ENCODE measurements at regions not wholly inside any gene's neighbourhood (a gene's known extent, or its start where the extent isn't known, plus 50 kb on each side); places are given as distances from the start of the nearest gene placed in this dataset.
A peak's percentile ranks its signal among the peaks of the same experiment; 100 is the strongest.

DNA sequence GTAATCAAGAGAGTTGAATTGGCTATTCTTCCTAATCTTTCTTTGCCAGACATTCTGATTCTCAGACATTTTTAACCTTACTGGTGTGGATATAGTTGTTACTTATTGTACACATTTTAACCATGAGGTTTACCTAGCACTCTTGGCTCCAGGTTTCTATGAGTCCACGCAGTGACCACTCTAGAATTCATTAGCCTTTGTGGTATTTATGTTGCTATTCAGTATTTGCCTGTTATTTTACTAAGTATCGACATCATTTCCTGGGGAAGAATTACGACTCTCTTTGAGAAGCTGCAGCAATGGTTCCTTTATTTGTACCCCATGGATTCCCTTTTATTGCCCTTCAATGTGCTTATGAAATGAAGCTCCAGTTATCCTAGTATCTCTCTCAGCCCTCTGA is 120.7 kb downstream of the RDH14 start:
- TF ChIP-seq EZH2 (IDR thresholded peaks at IDR 0.05) (no peak), FOXP2 (optimal IDR thresholded peaks at IDR 0.05; ENCODE audit: control extremely low read depth, extremely low read length, insufficient read depth) (no peak), POLR2AphosphoS5 (IDR thresholded peaks at IDR 0.05; ENCODE audit: borderline replicate concordance, low read depth, low read length) (no peak)
- DNase-seq (ENCODE audit: low read depth, low spot score): no peak
- Histone ChIP-seq H3K9ac (ENCODE audit: insufficient read length) (no peak overlapping the region), H3K9me3 (ENCODE audit: low read depth, low read length) (no peaks in the 10 kb centered on the region), H3K36me3 (ENCODE audit: insufficient read depth, low read length) (no peaks in the 10 kb centered on the region), H3K27ac (no peak overlapping the region), H3K4me3 (no peak overlapping the region)

DNA sequence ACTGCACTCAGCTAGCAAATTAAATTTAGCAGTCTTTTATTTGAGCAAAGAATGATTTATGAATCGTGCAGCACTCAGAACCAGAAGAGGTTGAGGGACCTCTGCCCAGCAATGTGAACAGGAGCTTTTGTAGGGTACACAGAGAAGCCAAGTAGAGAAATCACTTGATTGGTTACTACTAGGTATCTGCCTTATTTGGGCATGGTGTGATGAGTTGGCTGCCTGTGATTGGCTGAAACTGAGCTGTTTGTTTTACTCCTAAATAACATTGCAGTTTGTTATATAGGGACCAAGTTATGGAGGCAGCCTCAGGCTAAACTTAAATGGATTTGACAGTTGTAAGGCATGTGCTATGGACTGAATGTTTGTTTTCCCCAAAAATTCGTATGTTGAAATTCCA is 122.5 kb downstream of the RDH14 start:
- H3K36me3 ChIP-seq (ENCODE audit: insufficient read depth, low read length): no peaks in the 10 kb centered on the region
- no peak overlapping the region for H3K4me3 ChIP-seq
- TF ChIP-seq FOXP2 (optimal IDR thresholded peaks at IDR 0.05; ENCODE audit: control extremely low read depth, extremely low read length, insufficient read depth) (no peak), POLR2AphosphoS5 (IDR thresholded peaks at IDR 0.05; ENCODE audit: borderline replicate concordance, low read depth, low read length) (no peak), EZH2 (IDR thresholded peaks at IDR 0.05) (no peak)
- DNase-seq (ENCODE audit: low read depth, low spot score): no peak
- H3K9ac ChIP-seq (ENCODE audit: insufficient read length): no peak overlapping the region
- no peaks in the 10 kb centered on the region for H3K9me3 ChIP-seq (ENCODE audit: low read depth, low read length)
- H3K27ac ChIP-seq: no peak overlapping the region

DNA sequence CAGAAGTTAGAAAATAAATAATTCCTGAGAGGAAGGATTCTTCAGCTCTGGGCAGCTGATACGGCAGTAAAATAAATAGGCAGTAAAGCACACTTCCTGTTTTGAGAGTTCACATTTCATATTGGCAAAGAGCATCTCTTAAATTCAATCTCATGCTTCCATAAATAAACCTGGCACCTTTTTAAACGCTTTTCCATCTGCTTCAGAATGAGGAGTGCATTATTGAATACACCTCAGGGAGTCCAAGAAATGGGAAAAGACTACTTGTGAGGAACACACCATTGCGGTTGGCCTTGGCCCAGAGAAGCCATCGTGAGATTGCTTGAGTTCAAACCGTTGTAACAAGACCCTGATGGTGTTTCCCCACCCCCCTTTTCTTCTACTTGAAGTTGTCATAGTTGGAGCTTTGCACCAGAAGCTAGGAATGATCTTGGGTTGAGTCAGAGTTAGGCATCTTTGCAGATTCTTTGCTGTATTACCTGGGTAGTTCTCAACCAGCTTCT is 123.9 kb downstream of the RDH14 start:
- Histone ChIP-seq H3K9me3 (ENCODE audit: low read depth, low read length) (no peaks in the 10 kb centered on the region), H3K9ac (ENCODE audit: insufficient read length) (no peak overlapping the region), H3K36me3 (ENCODE audit: insufficient read depth, low read length) (no peaks in the 10 kb centered on the region), H3K27ac (no peak overlapping the region), H3K4me3 (no peak overlapping the region)
- TF ChIP-seq FOXP2 (optimal IDR thresholded peaks at IDR 0.05; ENCODE audit: control extremely low read depth, extremely low read length, insufficient read depth) (no peak), EZH2 (IDR thresholded peaks at IDR 0.05) (no peak), POLR2AphosphoS5 (IDR thresholded peaks at IDR 0.05; ENCODE audit: borderline replicate concordance, low read depth, low read length) (no peak)
- DNase-seq (ENCODE audit: low read depth, low spot score): no peak

DNA sequence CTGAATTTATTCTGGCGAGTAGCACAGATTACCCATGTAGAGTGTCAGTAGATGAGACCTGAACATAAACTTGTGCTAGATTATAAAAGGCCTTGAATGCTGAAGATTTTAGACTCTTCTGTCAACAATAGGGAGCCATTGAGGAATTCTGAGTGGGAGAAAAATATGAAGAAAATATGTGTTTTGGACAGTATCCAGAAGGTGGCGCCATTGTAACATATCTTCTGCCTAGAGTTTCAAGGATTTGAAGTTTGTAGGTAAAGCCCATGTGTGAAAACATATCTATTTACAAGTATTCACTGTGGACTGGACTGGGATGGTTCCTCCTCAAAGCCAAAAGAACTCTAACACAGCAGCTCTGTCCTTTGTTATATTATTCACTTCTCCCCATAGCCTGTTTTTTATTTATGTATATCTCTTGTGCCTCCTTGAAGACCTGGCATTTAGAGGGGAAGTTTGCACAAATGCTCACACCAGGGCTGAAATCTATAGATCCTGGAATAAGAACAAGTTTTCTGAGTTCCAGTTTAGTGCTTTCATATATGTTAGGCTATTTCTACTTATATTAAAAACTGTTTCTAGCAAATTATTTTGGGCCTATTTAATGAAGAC is 124.9 kb downstream of the RDH14 start:
- H3K4me3 ChIP-seq: no peak overlapping the region
- DNase-seq (ENCODE audit: low read depth, low spot score): peak; percentile 18
- H3K27ac ChIP-seq: no peak overlapping the region
- H3K9me3 ChIP-seq (ENCODE audit: low read depth, low read length): no peaks in the 10 kb centered on the region
- H3K36me3 ChIP-seq (ENCODE audit: insufficient read depth, low read length): no peaks in the 10 kb centered on the region
- no peak for TF ChIP-seq EZH2 (IDR thresholded peaks at IDR 0.05)
- no peak for TF ChIP-seq FOXP2 (optimal IDR thresholded peaks at IDR 0.05; ENCODE audit: control extremely low read depth, extremely low read length, insufficient read depth)
- TF ChIP-seq POLR2AphosphoS5 (IDR thresholded peaks at IDR 0.05; ENCODE audit: borderline replicate concordance, low read depth, low read length): no peak
- H3K9ac ChIP-seq (ENCODE audit: insufficient read length): no peak overlapping the region

DNA sequence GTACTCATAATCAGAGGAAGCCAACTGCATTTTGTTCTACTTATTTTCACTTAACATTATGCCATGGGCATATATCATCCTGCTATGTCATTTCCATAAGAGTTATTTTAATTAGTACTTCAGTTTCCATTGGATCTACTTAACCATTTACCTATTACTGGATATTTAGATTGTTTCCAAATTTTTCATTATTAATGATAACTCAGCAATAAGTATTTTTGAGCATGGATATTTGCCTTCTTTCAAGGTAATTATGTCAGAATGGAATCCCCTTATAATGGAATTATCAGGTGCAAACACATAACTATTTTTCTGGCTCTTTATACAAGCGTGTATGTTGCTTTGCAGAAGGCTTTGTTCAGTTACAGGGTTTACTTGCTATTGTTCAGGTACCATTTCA is 126.6 kb downstream of the RDH14 start:
- Histone ChIP-seq H3K27ac (no peak overlapping the region), H3K36me3 (ENCODE audit: insufficient read depth, low read length) (no peaks in the 10 kb centered on the region)
- TF ChIP-seq FOXP2 (optimal IDR thresholded peaks at IDR 0.05; ENCODE audit: control extremely low read depth, extremely low read length, insufficient read depth) (no peak), EZH2 (IDR thresholded peaks at IDR 0.05) (no peak), POLR2AphosphoS5 (IDR thresholded peaks at IDR 0.05; ENCODE audit: borderline replicate concordance, low read depth, low read length) (no peak)

DNA sequence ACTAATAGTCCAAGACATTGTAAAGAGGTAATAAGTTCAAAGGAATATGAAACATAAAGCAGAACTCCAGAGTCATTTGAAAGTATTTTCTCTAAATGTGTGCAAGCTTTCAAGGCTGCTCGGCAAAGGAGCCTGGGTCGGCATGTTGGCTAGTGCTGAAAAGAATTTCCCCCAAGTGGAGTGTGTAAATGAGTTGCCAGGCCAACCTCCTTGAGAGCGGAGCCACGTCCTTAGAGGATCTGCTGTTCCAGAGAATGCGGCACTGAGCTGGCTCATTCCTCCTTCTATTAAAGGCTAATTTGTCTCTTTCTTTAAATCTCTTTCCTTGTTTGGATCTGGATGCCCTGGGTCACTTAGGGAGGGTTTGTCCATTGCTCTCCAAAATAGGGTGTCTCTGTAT is 127.5 kb downstream of the RDH14 start:
- Histone ChIP-seq H3K27ac (no peak overlapping the region), H3K36me3 (ENCODE audit: insufficient read depth, low read length) (no peaks in the 10 kb centered on the region)
- DNase-seq (ENCODE audit: low read depth, low spot score): no peak

More for the DNA sequence above, 126.6 kb downstream of the RDH14 start:
- Histone ChIP-seq H3K9ac (ENCODE audit: insufficient read length) (no peak overlapping the region), H3K9me3 (ENCODE audit: low read depth, low read length) (no peaks in the 10 kb centered on the region), H3K4me3 (no peak overlapping the region)
- no peak for DNase-seq (ENCODE audit: low read depth, low spot score)

DNA sequence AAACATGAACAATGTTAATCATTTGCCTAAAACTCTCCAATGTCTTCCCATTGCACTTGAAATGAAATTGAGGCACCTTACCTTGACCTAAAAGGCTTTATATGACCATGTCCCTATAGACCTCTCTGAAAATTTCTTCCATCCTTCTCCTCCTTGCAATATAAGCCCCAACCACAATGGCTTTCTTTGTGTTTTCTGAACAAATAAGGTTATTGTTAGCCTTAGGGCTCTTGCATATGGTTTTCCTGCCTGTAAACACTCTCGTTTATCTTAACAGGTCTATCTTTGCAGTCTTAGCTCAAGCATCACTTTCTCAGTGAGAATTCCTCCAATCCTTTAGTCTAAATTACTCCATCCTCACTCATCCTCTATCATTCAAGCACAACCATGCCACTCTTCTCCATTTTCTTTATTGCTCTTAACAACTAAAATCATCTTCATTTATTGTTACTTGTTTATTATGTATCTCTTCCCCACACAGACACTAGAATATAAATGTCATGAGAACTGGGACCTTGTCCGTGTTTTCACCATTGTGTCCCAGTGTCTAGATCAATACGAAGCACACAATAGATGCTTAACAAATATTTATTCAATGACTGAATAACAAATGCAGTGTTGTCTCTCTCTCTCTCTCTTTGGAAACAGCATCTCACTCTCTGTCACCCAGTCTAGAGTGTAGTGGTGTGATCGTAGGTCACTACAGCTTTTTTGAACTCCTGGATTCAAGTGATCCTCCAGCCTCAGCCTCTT is 129.3 kb downstream of the RDH14 start:
- TF ChIP-seq EZH2 (IDR thresholded peaks at IDR 0.05) (no peak), POLR2AphosphoS5 (IDR thresholded peaks at IDR 0.05; ENCODE audit: borderline replicate concordance, low read depth, low read length) (no peak)
- Histone ChIP-seq H3K27ac (no peak overlapping the region), H3K9me3 (ENCODE audit: low read depth, low read length) (no peaks in the 10 kb centered on the region), H3K9ac (ENCODE audit: insufficient read length) (no peak overlapping the region), H3K36me3 (ENCODE audit: insufficient read depth, low read length) (no peaks in the 10 kb centered on the region), H3K4me3 (no peak overlapping the region)
- DNase-seq (ENCODE audit: low read depth, low spot score): no peak

More for the DNA sequence above, 127.5 kb downstream of the RDH14 start:
- Histone ChIP-seq H3K9ac (ENCODE audit: insufficient read length) (no peak overlapping the region), H3K9me3 (ENCODE audit: low read depth, low read length) (no peaks in the 10 kb centered on the region), H3K4me3 (no peak overlapping the region)
- TF ChIP-seq POLR2AphosphoS5 (IDR thresholded peaks at IDR 0.05; ENCODE audit: borderline replicate concordance, low read depth, low read length) (no peak), EZH2 (IDR thresholded peaks at IDR 0.05) (no peak), FOXP2 (optimal IDR thresholded peaks at IDR 0.05; ENCODE audit: control extremely low read depth, extremely low read length, insufficient read depth) (no peak)

DNA sequence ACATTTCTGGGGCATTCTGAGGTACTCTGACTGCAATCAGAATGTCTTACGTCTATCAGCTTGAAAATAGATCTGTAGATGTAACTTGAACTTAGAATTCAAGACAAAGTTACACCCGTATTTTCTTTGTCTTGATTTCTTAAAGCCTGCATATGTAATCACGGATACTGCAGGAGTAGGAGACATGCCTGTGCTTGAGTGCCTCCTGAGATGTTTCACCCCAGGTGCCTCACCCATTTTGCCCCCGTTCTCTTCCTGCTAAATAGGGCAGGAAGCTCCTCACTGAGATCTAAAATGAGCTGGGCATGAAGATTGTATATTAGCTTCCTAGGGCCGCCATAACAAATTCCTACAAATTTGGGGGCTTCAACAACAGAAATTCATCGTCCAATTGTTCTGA is 131.9 kb downstream of the RDH14 start:
- H3K9me3 ChIP-seq (ENCODE audit: low read depth, low read length): no peaks in the 10 kb centered on the region
- no peak for TF ChIP-seq POLR2AphosphoS5 (IDR thresholded peaks at IDR 0.05; ENCODE audit: borderline replicate concordance, low read depth, low read length)
- no peak for TF ChIP-seq FOXP2 (optimal IDR thresholded peaks at IDR 0.05; ENCODE audit: control extremely low read depth, extremely low read length, insufficient read depth)
- TF ChIP-seq EZH2 (IDR thresholded peaks at IDR 0.05): no peak
- H3K9ac ChIP-seq (ENCODE audit: insufficient read length): no peak overlapping the region
- no peaks in the 10 kb centered on the region for H3K36me3 ChIP-seq (ENCODE audit: insufficient read depth, low read length)
- H3K27ac ChIP-seq: no peak overlapping the region
- no peak for DNase-seq (ENCODE audit: low read depth, low spot score)
- no peak overlapping the region for H3K4me3 ChIP-seq

Measured in SK-N-MC (cell line).